ENCODE measurements at regions not wholly inside any gene's neighbourhood (a gene's known extent, or its start where the extent isn't known, plus 50 kb on each side); places are given as distances from the start of the nearest gene placed in this dataset.
"Not testable (repeated sequence)": the region's sequence is repeated elsewhere in the genome, so short reads cannot be mapped to it uniquely, and the experiment has no call there.

- CTCF ChIA-PET: interaction anchor here (0.6 kb wide), 1 partner anchor 627 kb away, joined by 4 read pairs; no protein-coding TSS in a partner anchor
- H3K9me3 Mint-ChIP-seq (ENCODE audit: low read depth, unreplicated experiment): peaks cover 17% of the 10 kb centered on the region
- intact Hi-C loops (cut with micrococcal nuclease; ENCODE audit: unreplicated experiment): no loop called here
- TF ChIP-seq CTCF (IDR thresholded peaks at IDR 0.05; ENCODE audit: unreplicated experiment): no peak
- no TSS peak for BruUV-seq (replicated peaks)
- H3K4me3 Mint-ChIP-seq (ENCODE audit: low read depth, unreplicated experiment): no peak overlapping the region
- no peak for DNase-seq
- H3K27me3 Mint-ChIP-seq (ENCODE audit: unreplicated experiment): no peaks in the 10 kb centered on the region
- no peak overlapping the region for H3K27ac Mint-ChIP-seq (ENCODE audit: unreplicated experiment)
- H3K4me1 Mint-ChIP-seq (ENCODE audit: low read depth, unreplicated experiment): no peaks in the 10 kb centered on the region
- H3K36me3 Mint-ChIP-seq (ENCODE audit: insufficient read depth, unreplicated experiment): no peaks in the 10 kb centered on the region
Measured at GRCh38 chr5:125073090-125073489, 326.7 kb upstream of the ZNF608 start.

DNA sequence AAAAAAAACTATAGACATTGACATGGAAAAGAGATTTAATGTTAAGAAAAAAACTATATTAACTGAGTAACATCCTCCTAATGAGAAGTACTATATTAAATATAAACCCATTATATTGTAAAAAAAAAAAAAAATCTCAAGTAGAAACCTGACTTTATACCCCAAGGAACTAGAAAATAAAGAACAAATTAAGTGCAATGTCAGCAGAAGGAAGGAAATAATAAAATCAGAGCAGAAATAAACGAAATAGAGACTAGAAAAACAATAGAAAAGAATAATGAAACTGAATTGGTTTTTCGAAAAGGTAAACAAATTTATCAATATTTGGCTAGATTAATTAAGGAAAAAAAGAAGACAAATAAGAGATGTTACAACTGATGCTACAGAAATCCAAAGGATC is 329.1 kb upstream of the ZNF608 start:
- TF ChIP-seq CTCF (IDR thresholded peaks at IDR 0.05; ENCODE audit: unreplicated experiment): no peak
- Mint-ChIP-seq H3K4me1 (ENCODE audit: low read depth, unreplicated experiment) (no peaks in the 10 kb centered on the region), H3K27me3 (ENCODE audit: unreplicated experiment) (no peaks in the 10 kb centered on the region), H3K9me3 (ENCODE audit: low read depth, unreplicated experiment) (peaks cover 12% of the 10 kb centered on the region), H3K27ac (ENCODE audit: unreplicated experiment) (no peak overlapping the region), H3K36me3 (ENCODE audit: insufficient read depth, unreplicated experiment) (no peaks in the 10 kb centered on the region), H3K4me3 (ENCODE audit: low read depth, unreplicated experiment) (no peak overlapping the region)
- no TSS peak for BruUV-seq (replicated peaks)
- intact Hi-C loops (cut with micrococcal nuclease; ENCODE audit: unreplicated experiment): no loop called here
- DNase-seq: no peak
- CTCF ChIA-PET: no interaction called here

DNA sequence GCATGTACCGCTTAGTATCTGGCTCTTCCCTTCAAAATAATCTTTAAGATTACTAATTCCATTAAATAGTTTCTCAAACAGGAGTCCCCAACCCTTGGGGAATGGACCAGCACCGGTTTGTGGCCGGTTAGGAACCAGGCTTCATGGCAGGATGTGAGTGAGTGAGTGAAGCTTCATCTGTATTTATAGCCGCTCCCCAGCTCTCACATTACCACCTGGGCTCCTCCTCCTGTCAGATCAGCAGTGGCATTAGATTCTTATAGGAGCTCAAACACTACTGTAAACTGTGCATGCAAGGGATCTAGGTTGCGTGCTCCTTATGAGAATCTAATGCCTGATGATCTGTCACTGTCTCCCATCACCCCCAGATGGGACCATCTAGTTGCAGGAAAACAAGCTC is 332.6 kb upstream of the ZNF608 start:
- BruUV-seq (replicated peaks); DNase-seq; H3K27ac Mint-ChIP-seq (ENCODE audit: unreplicated experiment); H3K4me3 Mint-ChIP-seq (ENCODE audit: low read depth, unreplicated experiment); H3K36me3 Mint-ChIP-seq (ENCODE audit: insufficient read depth, unreplicated experiment); H3K4me1 Mint-ChIP-seq (ENCODE audit: low read depth, unreplicated experiment); intact Hi-C loops (cut with micrococcal nuclease; ENCODE audit: unreplicated experiment); H3K9me3 Mint-ChIP-seq (ENCODE audit: low read depth, unreplicated experiment); H3K27me3 Mint-ChIP-seq (ENCODE audit: unreplicated experiment): not testable (repeated sequence)
- CTCF ChIA-PET: interaction anchor here (1.2 kb wide), 1 partner anchor 17 kb away, joined by 3 read pairs; no protein-coding TSS in a partner anchor

DNA sequence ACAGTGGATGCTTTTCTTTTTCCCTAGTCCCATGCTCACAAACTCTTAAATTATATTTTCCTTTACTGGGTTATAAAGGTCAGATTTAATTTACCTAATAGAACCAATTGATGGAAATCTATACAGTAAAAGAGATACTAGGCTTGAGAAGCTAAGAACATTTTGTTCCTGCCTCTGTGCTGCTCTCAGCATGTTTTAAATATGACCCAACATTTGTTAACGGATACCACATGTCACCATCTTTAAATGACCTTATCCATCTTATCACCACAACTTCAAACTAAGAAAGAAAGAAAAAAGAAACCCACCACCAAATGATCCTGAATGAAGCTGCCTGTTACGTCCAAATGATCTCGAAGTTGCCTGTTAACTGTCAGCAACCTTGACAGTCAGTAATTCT is 334.7 kb upstream of the ZNF608 start:
- no peak for TF ChIP-seq CTCF (IDR thresholded peaks at IDR 0.05; ENCODE audit: unreplicated experiment)
- H3K27ac Mint-ChIP-seq (ENCODE audit: unreplicated experiment): no peak overlapping the region
- H3K36me3 Mint-ChIP-seq (ENCODE audit: insufficient read depth, unreplicated experiment): no peaks in the 10 kb centered on the region
- no TSS peak for BruUV-seq (replicated peaks)
- H3K27me3 Mint-ChIP-seq (ENCODE audit: unreplicated experiment): no peaks in the 10 kb centered on the region
- no peak for DNase-seq
- peaks cover 6% of the 10 kb centered on the region for H3K4me1 Mint-ChIP-seq (ENCODE audit: low read depth, unreplicated experiment)
- no peak overlapping the region for H3K4me3 Mint-ChIP-seq (ENCODE audit: low read depth, unreplicated experiment)
- H3K9me3 Mint-ChIP-seq (ENCODE audit: low read depth, unreplicated experiment): peaks cover 2% of the 10 kb centered on the region
- CTCF ChIA-PET: interaction anchor here (0.6 to 0.7 kb wide), 2 partner anchors 603 to 1872 kb away, joined by 3 read pairs; no protein-coding TSS in a partner anchor
- intact Hi-C loops (cut with micrococcal nuclease; ENCODE audit: unreplicated experiment): no loop called here

GRCh38 chr5:125083981-125084380 is 337.5 kb upstream of the ZNF608 start:
- TF ChIP-seq CTCF (IDR thresholded peaks at IDR 0.05; ENCODE audit: unreplicated experiment): no peak
- Mint-ChIP-seq H3K9me3 (ENCODE audit: low read depth, unreplicated experiment) (peaks cover 8% of the 10 kb centered on the region), H3K36me3 (ENCODE audit: insufficient read depth, unreplicated experiment) (no peaks in the 10 kb centered on the region), H3K27ac (ENCODE audit: unreplicated experiment) (no peak overlapping the region), H3K27me3 (ENCODE audit: unreplicated experiment) (no peaks in the 10 kb centered on the region), H3K4me3 (ENCODE audit: low read depth, unreplicated experiment) (no peak overlapping the region), H3K4me1 (ENCODE audit: low read depth, unreplicated experiment) (peaks cover 10% of the 10 kb centered on the region)
- no peak for DNase-seq
- CTCF ChIA-PET: no interaction called here
- BruUV-seq (replicated peaks): no TSS peak
- intact Hi-C loops (cut with micrococcal nuclease; ENCODE audit: unreplicated experiment): no loop called here
